ENCODE measurements at regions not wholly inside any gene's neighbourhood (a gene's known extent, or its start where the extent isn't known, plus 50 kb on each side); places are given as distances from the start of the nearest gene placed in this dataset.

- Histone ChIP-seq H3K27me3 (peaks cover 17% of the 10 kb centered on the region), H3K4me1 (no peaks in the 10 kb centered on the region), H3K36me3 (no peaks in the 10 kb centered on the region), H3K4me3 (no peak overlapping the region), H3K27ac (no peak overlapping the region), H3K9me3 (no peaks in the 10 kb centered on the region)
- TF ChIP-seq EP300 (IDR thresholded peaks at IDR 0.05), result no peak
- no peak for TF ChIP-seq POLR2A (IDR thresholded peaks at IDR 0.05)
- TF ChIP-seq POLR2AphosphoS5 (IDR thresholded peaks at IDR 0.05), result no peak
- no peak for TF ChIP-seq CTCF (IDR thresholded peaks at IDR 0.05)
- DNase-seq (ENCODE audit: low spot score in 2 of 2), result no peak
- WGBS, result 95% methylated on average over 6 of the region's 6 CpGs
These were observed 243.6 kb downstream of the ARRDC4 start for GRCh38 chr15:98203872-98204660.

GRCh38 chr15:98207928-98208327 lies 247.4 kb downstream of the ARRDC4 start:
- Histone ChIP-seq H3K9me3 (no peaks in the 10 kb centered on the region), H3K4me3 (no peak overlapping the region), H3K36me3 (no peaks in the 10 kb centered on the region), H3K27me3 (peaks cover 12% of the 10 kb centered on the region), H3K27ac (no peak overlapping the region), H3K4me1 (no peaks in the 10 kb centered on the region)
- no peak for DNase-seq (ENCODE audit: low spot score in 2 of 2)
- TF ChIP-seq CTCF (IDR thresholded peaks at IDR 0.05), result no peak
- no peak for TF ChIP-seq EP300 (IDR thresholded peaks at IDR 0.05)
- TF ChIP-seq POLR2A (IDR thresholded peaks at IDR 0.05), result no peak
- TF ChIP-seq POLR2AphosphoS5 (IDR thresholded peaks at IDR 0.05), result no peak
- WGBS, result 84% methylated on average over 4 of the region's 4 CpGs

- Histone ChIP-seq H3K27me3 (peaks cover 5% of the 10 kb centered on the region), H3K4me3 (no peak overlapping the region), H3K27ac (no peak overlapping the region), H3K4me1 (no peaks in the 10 kb centered on the region), H3K36me3 (no peaks in the 10 kb centered on the region), H3K9me3 (no peaks in the 10 kb centered on the region)
- TF ChIP-seq EP300 (IDR thresholded peaks at IDR 0.05) (no peak), CTCF (IDR thresholded peaks at IDR 0.05) (no peak), POLR2AphosphoS5 (IDR thresholded peaks at IDR 0.05) (no peak), POLR2A (IDR thresholded peaks at IDR 0.05) (no peak)
- 89% methylated on average over 6 of the region's 6 CpGs for WGBS
- DNase-seq (ENCODE audit: low spot score in 2 of 2), result no peak
These were observed 253.0 kb downstream of the ARRDC4 start for GRCh38 chr15:98213346-98213979.

GRCh38 chr15:98216166-98216565 lies 255.7 kb downstream of the ARRDC4 start:
- H3K4me1 ChIP-seq, result no peaks in the 10 kb centered on the region
- H3K9me3 ChIP-seq, result no peaks in the 10 kb centered on the region
- H3K36me3 ChIP-seq, result no peaks in the 10 kb centered on the region
- no peak overlapping the region for H3K27ac ChIP-seq
- WGBS, result 67% methylated on average over 4 of the region's 4 CpGs
- H3K4me3 ChIP-seq, result no peak overlapping the region
- H3K27me3 ChIP-seq, result peaks cover 7% of the 10 kb centered on the region
- DNase-seq (ENCODE audit: low spot score in 2 of 2), result no peak
- no peak for TF ChIP-seq EP300 (IDR thresholded peaks at IDR 0.05)
- TF ChIP-seq POLR2AphosphoS5 (IDR thresholded peaks at IDR 0.05), result no peak
- no peak for TF ChIP-seq POLR2A (IDR thresholded peaks at IDR 0.05)
- no peak for TF ChIP-seq CTCF (IDR thresholded peaks at IDR 0.05)

- Histone ChIP-seq H3K27me3 (peaks cover 7% of the 10 kb centered on the region), H3K36me3 (no peaks in the 10 kb centered on the region), H3K4me1 (no peaks in the 10 kb centered on the region), H3K4me3 (no peak overlapping the region), H3K27ac (no peak overlapping the region), H3K9me3 (no peaks in the 10 kb centered on the region)
- WGBS, result 73% methylated on average over 6 of the region's 6 CpGs
- no peak for DNase-seq (ENCODE audit: low spot score in 2 of 2)
- TF ChIP-seq POLR2A (IDR thresholded peaks at IDR 0.05) (no peak), CTCF (IDR thresholded peaks at IDR 0.05) (no peak), POLR2AphosphoS5 (IDR thresholded peaks at IDR 0.05) (no peak), EP300 (IDR thresholded peaks at IDR 0.05) (no peak)
These were observed 256.9 kb downstream of the ARRDC4 start for GRCh38 chr15:98217356-98217755.

Measured in suprapubic skin (tissue), 4 donors.